AG04450 (cell line): ENCODE measurements at regions not wholly inside any gene's neighbourhood (a gene's known extent, or its start where the extent isn't known, plus 50 kb on each side); places are given as distances from the start of the nearest gene placed in this dataset.

Experiments
- CTCF ChIA-PET: fragments of 300-600, 350-600 bp; formaldehyde crosslinking; extraction: SDS; loops from one replicate; lab custom pipeline; 2022; ENCODE audit warnings: antibody characterized with exemption, inconsistent platforms; lab: Charles Lee
- POLR2A ChIA-PET: fragments of 350-600 bp; formaldehyde crosslinking; extraction: SDS; loops from one replicate; lab custom pipeline; 2021; ENCODE audit warnings: antibody characterized with exemption, inconsistent platforms; lab: Yijun Ruan, JAX
- DNase-seq: peaks from one replicate; pipeline ENCODE4 v3.0.0-alpha.2; 2011; ENCODE audit warnings: low read depth, low spot score
- H3K27ac ChIP-seq: one replicate; pipeline ENCODE4 v1.5.1; 2012; ENCODE audit warnings: low read depth, low read length, control low read depth
- H3K27me3 ChIP-seq: one replicate; pipeline ENCODE4 v1.6.0; 2012; ENCODE audit warnings: low read length; ENCODE audit not compliant: control insufficient read depth, insufficient read depth
- H3K4me3 ChIP-seq: 2 replicates; pipeline ENCODE4 v1.5.1; 2011; ENCODE audit warnings: mild to moderate bottlenecking, low read depth, low read length, control low read depth
- H3K9me3 ChIP-seq: 2 replicates; pipeline ENCODE4 v1.5.1; 2012; ENCODE audit warnings: low read length; ENCODE audit not compliant: control insufficient read depth, insufficient read depth
- TF ChIP-seq, protein P1 (sequence below): IDR thresholded peaks from 2 replicates; pipeline ENCODE4 v1.5.1; 2011; ENCODE audit warnings: low read depth, low read length, control low read depth, inconsistent platforms

DNA sequence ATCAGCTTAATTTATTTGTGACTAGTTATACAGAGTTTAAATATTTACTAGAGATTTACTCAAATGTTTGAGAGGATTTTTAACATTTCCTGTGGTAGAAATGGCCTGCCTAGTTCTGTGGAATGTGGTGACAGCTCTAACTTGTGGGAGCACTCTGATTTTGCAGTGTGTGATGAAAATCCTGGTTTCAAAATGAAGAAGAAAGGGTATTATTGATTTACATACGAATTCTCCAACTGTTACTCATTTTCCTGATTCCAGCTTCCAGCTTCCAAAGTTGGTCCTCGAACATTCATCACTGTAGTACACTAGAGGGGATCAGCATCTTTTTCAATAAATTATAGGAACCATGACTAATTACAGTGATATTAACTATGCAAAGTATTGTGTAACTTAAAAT, 462.7 kb upstream of the PKN2 start:
- Histone ChIP-seq H3K4me3 (no peak overlapping the region), H3K9me3 (no peaks in the 10 kb centered on the region), H3K27me3 (no peaks in the 10 kb centered on the region), H3K27ac (no peak overlapping the region)
- CTCF ChIA-PET: interaction anchor here (0.6 to 1.3 kb wide), 2 partner anchors 41 to 74 kb away, joined by 3 to 5 read pairs; no protein-coding TSS in a partner anchor
- POLR2A ChIA-PET: no interaction called here
- DNase-seq: no peak
- TF ChIP-seq, protein P1, sequence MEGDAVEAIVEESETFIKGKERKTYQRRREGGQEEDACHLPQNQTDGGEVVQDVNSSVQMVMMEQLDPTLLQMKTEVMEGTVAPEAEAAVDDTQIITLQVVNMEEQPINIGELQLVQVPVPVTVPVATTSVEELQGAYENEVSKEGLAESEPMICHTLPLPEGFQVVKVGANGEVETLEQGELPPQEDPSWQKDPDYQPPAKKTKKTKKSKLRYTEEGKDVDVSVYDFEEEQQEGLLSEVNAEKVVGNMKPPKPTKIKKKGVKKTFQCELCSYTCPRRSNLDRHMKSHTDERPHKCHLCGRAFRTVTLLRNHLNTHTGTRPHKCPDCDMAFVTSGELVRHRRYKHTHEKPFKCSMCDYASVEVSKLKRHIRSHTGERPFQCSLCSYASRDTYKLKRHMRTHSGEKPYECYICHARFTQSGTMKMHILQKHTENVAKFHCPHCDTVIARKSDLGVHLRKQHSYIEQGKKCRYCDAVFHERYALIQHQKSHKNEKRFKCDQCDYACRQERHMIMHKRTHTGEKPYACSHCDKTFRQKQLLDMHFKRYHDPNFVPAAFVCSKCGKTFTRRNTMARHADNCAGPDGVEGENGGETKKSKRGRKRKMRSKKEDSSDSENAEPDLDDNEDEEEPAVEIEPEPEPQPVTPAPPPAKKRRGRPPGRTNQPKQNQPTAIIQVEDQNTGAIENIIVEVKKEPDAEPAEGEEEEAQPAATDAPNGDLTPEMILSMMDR: no peak

DNA sequence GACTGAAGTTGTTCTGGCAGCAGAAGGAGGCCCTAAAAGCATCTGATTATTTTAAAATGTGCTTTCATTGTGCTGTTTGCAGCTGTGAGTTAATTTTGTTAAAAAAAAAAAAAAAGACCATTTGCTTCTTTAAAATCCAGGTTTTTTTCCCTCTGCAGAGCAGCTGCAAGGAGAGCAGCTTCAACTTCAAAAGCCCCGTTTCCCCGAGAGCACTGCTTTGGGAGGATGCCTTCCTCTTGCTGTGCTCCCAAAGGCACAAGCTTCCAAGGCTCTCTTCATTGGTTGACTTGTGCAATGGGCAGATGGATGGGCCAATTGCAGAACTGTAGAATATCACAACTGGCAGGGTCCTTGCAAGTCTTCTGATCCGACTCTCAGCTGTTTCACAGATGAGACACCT, 459.2 kb upstream of the PKN2 start:
- TF ChIP-seq, protein P1: no peak
- DNase-seq: no peak
- Histone ChIP-seq H3K27ac (no peak overlapping the region), H3K27me3 (no peaks in the 10 kb centered on the region), H3K4me3 (no peak overlapping the region), H3K9me3 (no peaks in the 10 kb centered on the region)
- POLR2A ChIA-PET: no interaction called here
- CTCF ChIA-PET: interaction anchor here (0.7 kb wide), 1 partner anchor 44 kb away, joined by 3 read pairs; no protein-coding TSS in a partner anchor

DNA sequence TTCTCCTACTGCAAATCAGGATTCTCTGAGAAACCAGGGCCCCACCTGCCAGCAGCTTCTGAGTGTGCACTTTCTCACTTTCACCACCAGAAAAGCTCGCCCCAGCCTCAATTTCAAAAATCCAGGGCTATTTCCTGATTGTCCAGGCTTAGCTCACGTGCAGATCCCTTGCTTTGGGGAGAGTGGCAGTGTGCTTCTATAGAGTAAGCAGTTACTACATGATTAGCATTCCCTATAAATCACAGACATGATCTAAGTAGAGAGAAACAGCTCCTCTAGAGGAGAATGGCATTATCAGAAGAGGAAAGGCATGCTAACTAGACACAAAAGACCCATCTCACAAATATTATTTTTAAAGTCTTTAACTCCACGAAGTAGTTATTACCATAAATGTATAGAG, 456.0 kb upstream of the PKN2 start:
- CTCF ChIA-PET: interaction anchor here (0.6 to 1.0 kb wide), 2 partner anchors 47 to 52 kb away, joined by 3 to 4 read pairs; no protein-coding TSS in a partner anchor
- POLR2A ChIA-PET: no interaction called here
- no peaks in the 10 kb centered on the region for H3K27me3 ChIP-seq
- no peaks in the 10 kb centered on the region for H3K9me3 ChIP-seq
- H3K4me3 ChIP-seq: no peak overlapping the region
- TF ChIP-seq, protein P1: no peak
- DNase-seq: no peak
- no peak overlapping the region for H3K27ac ChIP-seq

DNA sequence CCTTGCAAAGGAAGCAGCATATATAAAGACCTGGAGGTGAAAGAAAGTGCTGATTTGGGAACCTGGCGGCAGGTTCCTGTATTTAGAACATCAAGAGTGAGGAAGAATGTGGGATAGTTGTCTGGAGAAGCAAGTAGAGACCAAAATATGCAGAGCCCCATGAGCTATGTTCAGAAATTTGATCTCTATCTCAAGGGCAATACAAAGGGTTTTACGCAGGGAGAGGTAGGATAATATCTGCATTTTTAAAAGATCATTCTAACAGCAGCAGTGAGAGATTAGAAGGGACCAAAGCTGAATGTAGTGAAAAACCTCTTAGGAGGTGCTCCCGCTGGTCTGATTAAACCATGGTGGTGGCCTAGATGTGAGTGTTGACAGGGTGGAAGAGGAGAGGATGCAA, 453.9 kb upstream of the PKN2 start:
- H3K9me3 ChIP-seq: no peaks in the 10 kb centered on the region
- POLR2A ChIA-PET: no interaction called here
- no peaks in the 10 kb centered on the region for H3K27me3 ChIP-seq
- DNase-seq: no peak
- CTCF ChIA-PET: interaction anchor here (0.6 kb wide), 1 partner anchor 12 kb away, joined by 3 read pairs; no protein-coding TSS in a partner anchor
- no peak overlapping the region for H3K4me3 ChIP-seq
- TF ChIP-seq, protein P1: no peak
- H3K27ac ChIP-seq: no peak overlapping the region

DNA sequence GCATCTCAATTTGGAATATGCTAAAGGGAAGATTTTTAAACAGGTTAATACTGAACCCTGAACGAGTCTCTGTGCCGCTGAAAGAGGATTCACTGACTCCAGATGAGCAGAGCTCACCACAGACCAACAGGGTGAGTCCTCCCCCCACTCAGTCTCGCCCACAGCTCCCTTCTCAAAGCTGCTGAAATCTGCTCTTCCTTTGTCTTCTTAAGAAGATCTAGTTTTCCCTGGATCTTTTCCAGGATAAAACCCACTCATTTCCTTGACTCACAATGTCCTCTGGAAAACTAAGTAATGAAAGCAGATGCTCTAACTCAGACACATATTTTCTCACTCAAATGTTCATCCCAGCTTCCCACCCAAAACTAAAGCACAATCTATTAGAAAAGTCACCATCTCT, 447.0 kb upstream of the PKN2 start:
- CTCF ChIA-PET: no interaction called here
- Histone ChIP-seq H3K9me3 (no peaks in the 10 kb centered on the region), H3K27ac (no peak overlapping the region), H3K4me3 (no peak overlapping the region), H3K27me3 (no peaks in the 10 kb centered on the region)
- DNase-seq: no peak
- POLR2A ChIA-PET: no interaction called here
- TF ChIP-seq, protein P1: no peak
